GM19023 (cell line): ENCODE measurements at regions not wholly inside any gene's neighbourhood (a gene's known extent, or its start where the extent isn't known, plus 50 kb on each side); places are given as distances from the start of the nearest gene placed in this dataset.

Source experiments
- ATAC-seq: cut with Tn5 transposase; IDR thresholded peaks from one replicate; pipeline ENCODE4 v1.9.1; 2021; ENCODE audit warnings: mild to moderate bottlenecking, moderate library complexity; ENCODE audit not compliant: unreplicated experiment

- ATAC-seq: no peak
Observed at GRCh38 chr7:47007471-47007870, 574.4 kb downstream of the TNS3 start.

- ATAC-seq: no peak
Observed at GRCh38 chr7:47000561-47000960, 581.4 kb downstream of the TNS3 start.

DNA sequence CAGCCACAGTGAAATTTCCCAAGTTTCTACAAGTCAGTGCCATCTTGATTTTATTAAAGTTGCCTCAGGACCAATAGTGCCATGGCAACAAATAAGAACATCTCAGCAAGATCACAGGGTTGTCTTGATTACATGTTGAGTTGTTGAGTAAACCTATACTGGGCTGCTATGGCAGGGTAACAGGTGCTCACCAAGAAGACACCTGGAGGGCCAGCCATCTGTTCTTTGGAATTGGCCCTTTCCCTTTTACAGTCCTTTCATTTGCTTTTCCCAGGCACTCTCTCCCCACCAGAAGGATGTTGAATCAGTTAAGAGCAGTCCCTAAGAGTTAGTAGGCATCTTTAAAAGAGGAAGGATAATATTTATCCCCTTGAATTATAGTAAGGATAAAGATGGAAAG is 582.0 kb downstream of the TNS3 start:
- no peak for ATAC-seq

GRCh38 chr7:46996972-46997371 is 584.9 kb downstream of the TNS3 start:
- ATAC-seq: no peak

- no peak for ATAC-seq
Observed at GRCh38 chr7:46993396-46993795, 588.5 kb downstream of the TNS3 start.

DNA sequence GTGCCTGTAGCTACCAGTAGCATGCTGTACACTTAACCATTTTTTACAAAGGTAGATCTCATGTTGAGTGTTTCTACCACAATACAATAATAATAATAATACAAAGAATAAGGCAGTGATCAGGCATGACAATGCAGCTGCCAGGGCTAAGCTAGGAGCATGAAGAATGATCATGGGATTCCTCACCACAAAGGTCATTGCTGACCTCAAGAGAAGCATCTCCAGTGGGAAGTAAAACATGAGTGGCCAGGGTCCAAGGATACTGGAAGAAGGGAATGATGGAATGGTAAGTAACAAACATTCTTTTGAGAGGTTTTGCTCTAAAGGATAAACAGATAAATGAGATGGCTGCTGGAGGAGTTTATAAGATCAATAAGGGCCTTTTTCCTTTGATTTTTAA is 591.1 kb downstream of the TNS3 start:
- no peak for ATAC-seq

DNA sequence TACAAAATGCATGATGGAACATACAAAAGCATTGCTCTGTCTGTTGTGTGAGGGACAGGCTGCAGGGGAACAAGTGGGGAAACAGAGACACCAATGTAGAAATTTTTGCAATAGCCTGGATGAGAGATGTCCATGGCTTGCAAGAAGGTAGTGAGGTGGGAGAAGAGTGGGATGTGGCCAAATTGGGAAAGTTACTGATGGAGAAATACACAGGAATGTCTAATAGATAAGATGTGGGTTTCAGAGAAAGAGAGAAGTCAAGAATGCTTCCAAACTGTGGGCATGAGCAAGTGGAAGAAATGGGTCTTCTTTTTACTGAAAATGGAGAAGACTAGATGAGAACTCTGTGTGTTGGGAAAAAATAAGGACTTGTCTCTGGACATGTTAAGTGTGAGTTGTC is 592.7 kb downstream of the TNS3 start:
- ATAC-seq: no peak

GRCh38 chr7:46982928-46983327 is 599.0 kb downstream of the TNS3 start:
- ATAC-seq: no peak

GRCh38 chr7:46979439-46979838 is 602.5 kb downstream of the TNS3 start:
- ATAC-seq: no peak

DNA sequence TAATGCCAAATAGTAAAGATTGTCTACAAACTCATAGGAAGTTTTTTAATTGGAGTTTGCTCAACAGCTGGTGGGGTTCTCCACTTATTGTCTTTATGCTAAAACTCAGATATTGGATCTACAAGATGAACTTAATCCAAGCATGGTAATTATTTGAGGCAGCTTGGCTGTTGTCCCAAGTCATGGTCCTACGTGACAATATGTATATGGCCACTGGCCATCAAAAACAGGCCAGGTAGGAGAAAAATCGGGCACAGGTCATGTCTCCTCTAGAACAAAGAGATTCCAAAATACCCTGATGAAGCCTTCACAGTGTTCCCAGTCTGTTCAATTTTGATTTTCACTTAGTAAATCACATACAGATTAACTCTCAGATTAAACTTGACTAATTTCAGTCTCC is 606.4 kb downstream of the TNS3 start:
- no peak for ATAC-seq

DNA sequence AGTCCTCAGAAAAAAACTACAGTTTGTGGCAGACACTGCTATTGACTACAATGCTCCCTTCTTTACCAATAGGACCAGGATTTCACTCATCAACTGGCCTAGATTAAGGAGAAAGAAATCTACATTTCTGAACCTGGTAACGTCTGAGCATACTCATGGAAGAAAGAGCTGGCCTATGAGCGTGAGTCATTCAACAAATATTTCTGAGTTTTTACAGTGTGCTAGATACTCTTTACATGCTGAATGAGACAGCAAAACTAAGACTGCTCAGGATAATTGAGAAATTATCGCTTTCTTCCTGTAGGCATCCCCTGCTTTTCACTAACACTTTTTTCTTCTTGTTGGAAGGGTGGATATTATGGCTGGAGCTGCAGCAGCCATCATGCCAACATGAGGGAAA is 609.7 kb downstream of the TNS3 start:
- ATAC-seq: no peak

GRCh38 chr7:46970476-46970875 is 611.4 kb downstream of the TNS3 start:
- no peak for ATAC-seq

- no peak for ATAC-seq
Observed at GRCh38 chr7:46970131-46970430, 611.8 kb downstream of the TNS3 start.

GRCh38 chr7:46969303-46970130 is 612.4 kb downstream of the TNS3 start:
- ATAC-seq: no peak

- ATAC-seq: no peak
Observed at GRCh38 chr7:46968003-46968402, 613.9 kb downstream of the TNS3 start.

- ATAC-seq: no peak
Observed at GRCh38 chr7:46963719-46964118, 618.2 kb downstream of the TNS3 start.

DNA sequence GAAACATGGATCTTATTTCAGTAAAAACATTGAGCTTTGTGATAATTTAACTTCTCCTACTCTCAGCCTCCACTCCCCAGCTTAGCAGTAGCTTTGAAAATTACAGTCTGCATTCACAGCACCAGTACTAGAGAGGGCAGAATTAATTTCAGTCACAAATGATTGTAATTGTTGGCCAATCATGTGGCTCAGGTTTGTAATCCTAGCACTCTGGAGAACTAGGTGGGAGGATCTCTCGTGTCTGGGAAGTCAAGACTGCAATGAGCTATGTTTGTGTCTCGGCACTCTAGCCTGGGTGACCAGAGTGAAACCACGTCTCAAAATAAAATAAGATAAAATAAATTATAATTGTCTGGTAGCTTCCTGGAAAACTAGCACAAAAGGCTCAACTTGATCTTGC is 620.9 kb downstream of the TNS3 start:
- no peak for ATAC-seq

GRCh38 chr7:46957195-46957594 is 624.7 kb downstream of the TNS3 start:
- ATAC-seq: no peak

DNA sequence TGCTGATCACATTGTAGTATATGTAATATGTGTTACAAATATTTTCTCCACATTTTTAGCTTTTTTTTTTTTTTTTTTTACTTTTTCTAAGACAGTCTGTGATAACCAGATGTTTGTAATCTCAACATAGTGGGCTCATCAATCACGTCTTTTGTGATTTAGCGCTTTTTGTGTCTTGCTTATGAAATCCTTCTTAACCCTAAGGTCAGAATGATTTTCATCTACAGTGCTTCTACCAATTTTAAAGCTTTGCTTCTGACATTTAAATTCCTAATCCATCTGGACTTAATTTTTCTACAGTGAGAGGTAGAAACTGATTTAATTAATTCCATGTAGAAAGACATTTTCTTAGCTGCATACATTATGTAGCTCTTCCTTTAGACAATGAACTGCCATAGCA is 626.4 kb downstream of the TNS3 start:
- ATAC-seq: no peak

- ATAC-seq: no peak
Observed at GRCh38 chr7:46954181-46954580, 627.7 kb downstream of the TNS3 start.

DNA sequence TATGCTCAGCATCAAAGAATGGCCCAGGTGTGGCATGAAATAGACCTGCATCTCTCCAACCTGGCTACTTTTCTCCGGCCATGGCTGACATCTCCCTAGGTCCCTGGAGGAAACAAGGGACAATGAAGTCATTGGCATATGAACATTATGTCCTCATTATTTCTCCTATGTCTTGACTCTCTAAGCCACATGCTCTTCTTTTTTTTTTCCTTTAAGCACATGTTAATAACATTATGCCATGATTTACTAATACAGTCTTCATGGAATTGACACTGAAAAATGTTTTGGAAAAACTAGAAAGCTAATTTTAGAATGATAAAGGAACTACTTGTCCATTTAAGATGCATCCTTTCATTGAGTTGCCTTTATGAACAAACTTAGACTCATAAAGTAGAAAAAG is 628.9 kb downstream of the TNS3 start:
- no peak for ATAC-seq

- ATAC-seq: no peak
Observed at GRCh38 chr7:46949270-46949931, 632.5 kb downstream of the TNS3 start.

- no peak for ATAC-seq
Observed at GRCh38 chr7:46948716-46949115, 633.2 kb downstream of the TNS3 start.
